IMR-90 (cell line): ENCODE measurements at regions not wholly inside any gene's neighbourhood (a gene's known extent, or its start where the extent isn't known, plus 50 kb on each side); places are given as distances from the start of the nearest gene placed in this dataset.

Experiments used
- ATAC-seq: fragments of 200-7000 bp; cut with Tn5 transposase; 2 replicates; pipeline ENCODE4 v1.9.1; 2020; ENCODE audit warnings: low read depth, mild to moderate bottlenecking, moderate library complexity
- BruUV-seq: library from RNA; stranded (reverse); fragments of 400-500 nt; replicated peaks from 2 replicates; lab custom pipeline; 2021; lab: Mats Ljungman, UMichigan
- CTCF ChIA-PET: fragments of 300-600 bp; formaldehyde crosslinking; extraction: SDS; loops from one replicate; lab custom pipeline; 2021; ENCODE audit warnings: antibody characterized with exemption; lab: Yijun Ruan, JAX
- POLR2A ChIA-PET: fragments of 300-600 bp; sonication (Branson Sonifier 250); formaldehyde crosslinking; loops from one replicate; lab custom pipeline; 2022; ENCODE audit warnings: antibody characterized with exemption; ENCODE audit not compliant: unreplicated experiment; lab: Charles Lee
- DNase-seq: peaks from one replicate; pipeline ENCODE4 v3.0.0; 2013
- H2AFZ ChIP-seq: replicated peaks from 2 replicates; pipeline ENCODE3; 2013; ENCODE audit warnings: low read length, mild to moderate bottlenecking; ENCODE audit not compliant: poor library complexity
- H2AK5ac ChIP-seq: 2 replicates; pipeline ENCODE4 v1.6.1; 2013; ENCODE audit warnings: low read depth, low read length, inconsistent platforms
- H2AK9ac ChIP-seq: replicated peaks from 2 replicates; pipeline ENCODE3; 2013; ENCODE audit warnings: mild to moderate bottlenecking, low read depth, low read length, moderate library complexity; ENCODE audit not compliant: poor library complexity
- H2BK120ac ChIP-seq: 2 replicates; pipeline ENCODE4 v1.6.1; 2013; ENCODE audit warnings: low read depth, low read length, inconsistent platforms
- H2BK15ac ChIP-seq: 3 replicates; pipeline ENCODE4 v1.6.1; 2013; ENCODE audit warnings: low read depth, low read length, inconsistent platforms
- H2BK20ac ChIP-seq: 2 replicates; pipeline ENCODE4 v1.6.1; 2013; ENCODE audit warnings: low read depth, mild to moderate bottlenecking, inconsistent platforms, low read length, moderate library complexity
- H2BK5ac ChIP-seq: 2 replicates; pipeline ENCODE4 v1.6.1; 2013; ENCODE audit warnings: mild to moderate bottlenecking, low read depth, low read length, inconsistent platforms; ENCODE audit not compliant: poor library complexity, severe bottlenecking
- H3K14ac ChIP-seq: replicated peaks from 2 replicates; pipeline ENCODE4 v1.6.1; 2013; ENCODE audit warnings: low read depth, low read length, inconsistent platforms
- H3K18ac ChIP-seq: 2 replicates; pipeline ENCODE4 v1.6.1; 2013; ENCODE audit warnings: low read depth, low read length, control low read depth
- H3K23ac ChIP-seq: 2 replicates; pipeline ENCODE4 v1.6.1; 2013; ENCODE audit warnings: low read depth, low read length, inconsistent platforms
- H3K27ac ChIP-seq: 2 replicates; pipeline ENCODE4 v1.5.1; 2013; ENCODE audit warnings: mild to moderate bottlenecking, control low read depth, low read length; ENCODE audit not compliant: insufficient read depth
- H3K27me3 ChIP-seq: 2 replicates; pipeline ENCODE4 v1.6.1; 2013; ENCODE audit warnings: low read length; ENCODE audit not compliant: control insufficient read depth, insufficient read depth
- H3K36me3 ChIP-seq: 2 replicates; pipeline ENCODE4 v1.6.1; 2013; ENCODE audit warnings: low read length, mixed read lengths; ENCODE audit not compliant: control insufficient read depth, insufficient read depth
- H3K4ac ChIP-seq: 2 replicates; pipeline ENCODE4 v1.6.1; 2013; ENCODE audit warnings: low read depth, low read length, inconsistent platforms
- H3K4me1 ChIP-seq: 2 replicates; pipeline ENCODE4 v1.6.1; 2013; ENCODE audit warnings: low read length, mixed read lengths; ENCODE audit not compliant: control insufficient read depth, insufficient read depth
- H3K4me2 ChIP-seq: 2 replicates; pipeline ENCODE4 v1.6.1; 2013; ENCODE audit warnings: low read depth, mild to moderate bottlenecking, control low read depth, low read length, moderate library complexity
- H3K4me3 ChIP-seq: 2 replicates; pipeline ENCODE4 v1.5.1; 2013; ENCODE audit warnings: low read depth, mild to moderate bottlenecking, control low read depth, low read length, moderate library complexity; ENCODE audit not compliant: insufficient read depth
- H3K56ac ChIP-seq: 2 replicates; pipeline ENCODE4 v1.6.1; 2013; ENCODE audit warnings: low read length, inconsistent platforms; ENCODE audit not compliant: insufficient read depth; ENCODE audit errors: extremely low read depth
- H3K79me1 ChIP-seq, 2 experiments: 2 replicates each; pipeline ENCODE4 v1.6.1; 2013; ENCODE audit warnings: low read length in 2 of 2, inconsistent platforms in 1 of 2, low read depth in 1 of 2
- H3K9ac ChIP-seq: 2 replicates; pipeline ENCODE4 v1.6.1; 2013; ENCODE audit warnings: low read depth, low read length, control low read depth
- H3K9me1 ChIP-seq: 2 replicates; pipeline ENCODE4 v1.6.1; 2013; ENCODE audit warnings: low read length, inconsistent platforms; ENCODE audit not compliant: insufficient read depth
- H3K9me3 ChIP-seq: 2 replicates; pipeline ENCODE4 v1.6.1; 2013; ENCODE audit warnings: low read length; ENCODE audit not compliant: control insufficient read depth, insufficient read depth
- H4K20me1 ChIP-seq: 2 replicates; pipeline ENCODE4 v1.6.1; 2013; ENCODE audit warnings: low read length, inconsistent platforms; ENCODE audit not compliant: insufficient read depth
- H4K5ac ChIP-seq: 2 replicates; pipeline ENCODE4 v1.6.1; 2013; ENCODE audit warnings: mild to moderate bottlenecking, low read depth, low read length, control low read depth
- H4K8ac ChIP-seq, 2 experiments: 2 replicates each; pipeline ENCODE4 v1.6.1; 2013; ENCODE audit warnings: low read depth in 2 of 2, low read length in 2 of 2, control low read depth in 1 of 2, inconsistent platforms in 1 of 2
- H4K91ac ChIP-seq: 2 replicates; pipeline ENCODE4 v1.6.1; 2013; ENCODE audit warnings: low read depth, low read length, inconsistent platforms; ENCODE audit not compliant: insufficient read depth
- MAFK ChIP-seq: IDR thresholded peaks from 2 replicates; pipeline ENCODE4 v1.6.1; 2012; ENCODE audit warnings: low read depth, low read length, improper control_type of control experiment
- MAZ ChIP-seq: IDR thresholded peaks from 2 replicates; pipeline ENCODE4 v1.6.1; 2012; ENCODE audit warnings: low read depth, mild to moderate bottlenecking, low read length, improper control_type of control experiment, moderate library complexity, borderline replicate concordance
- RFX5 ChIP-seq: IDR thresholded peaks from 2 replicates; pipeline ENCODE4 v1.8.0; 2012; ENCODE audit warnings: low read depth, mild to moderate bottlenecking, low read length, moderate library complexity
- dilution Hi-C: fragments of 300-500 bp; cut with HindIII; formaldehyde crosslinking; loops from one replicate; pipeline ENCODE4 v1.14.3; 2018; ENCODE audit warnings: low sequenced_read_pairs; ENCODE audit not compliant: unreplicated experiment
- in situ Hi-C: fragments of 300-500 bp; cut with MboI; formaldehyde crosslinking; loops from 3 replicates; pipeline ENCODE4 v1.14.3; 2019; ENCODE audit warnings: low sequenced_read_pairs, inconsistent platforms, mixed read lengths
- intact Hi-C: fragments of 100-400 bp; cut with micrococcal nuclease; formaldehyde crosslinking; loops from 2 replicates; pipeline ENCODE4 v1.10.0; 2022

- Histone ChIP-seq H3K4me2 (no peak overlapping the region), H3K36me3 (no peaks in the 10 kb centered on the region), H3K4me3 (no peak overlapping the region), H2AK5ac (no peak overlapping the region), H3K4ac (no peak overlapping the region), H3K27me3 (no peaks in the 10 kb centered on the region), H3K23ac (no peak overlapping the region), H4K5ac (no peak overlapping the region), H2BK5ac (no peak overlapping the region), H4K20me1 (no peaks in the 10 kb centered on the region), H4K8ac (no peak overlapping the region), H3K4me1 (no peaks in the 10 kb centered on the region), H2BK20ac (no peak overlapping the region), H2BK15ac (no peak overlapping the region), H3K9ac (no peak overlapping the region), H3K79me1 (no peaks in the 10 kb centered on the region), H3K9me3 (peaks cover 13% of the 10 kb centered on the region), H3K14ac (no peak overlapping the region), H3K56ac (no peak overlapping the region), H3K9me1 (no peaks in the 10 kb centered on the region), H2AFZ (no peak overlapping the region), H3K27ac (no peak overlapping the region), H2BK120ac (no peak overlapping the region), H3K18ac (no peak overlapping the region), H4K91ac (no peak overlapping the region), H2AK9ac (no peak overlapping the region)
- intact Hi-C loops (no loop called here), in situ Hi-C loops (no loop called here), dilution Hi-C loops (no loop called here)
- DNase-seq (no peak), ATAC-seq (no peak)
- CTCF ChIA-PET: no interaction called here
- POLR2A ChIA-PET: no interaction called here
- TF ChIP-seq MAFK (no peak), RFX5 (no peak), MAZ (no peak)
- BruUV-seq: no TSS peak
Measured at GRCh38 chr2:57141269-57141668, 905.3 kb upstream of the VRK2 start.
